IMR-90 (cell line): ENCODE measurements at regions not wholly inside any gene's neighbourhood (a gene's known extent, or its start where the extent isn't known, plus 50 kb on each side); places are given as distances from the start of the nearest gene placed in this dataset.

ENCODE experiments used
- ATAC-seq: fragments of 200-7000 bp; cut with Tn5 transposase; 2 replicates; pipeline ENCODE4 v1.9.1; 2020; ENCODE audit warnings: low read depth, mild to moderate bottlenecking, moderate library complexity
- BruUV-seq: library from RNA; stranded (reverse); fragments of 400-500 nt; replicated peaks from 2 replicates; lab custom pipeline; 2021; lab: Mats Ljungman, UMichigan
- CTCF ChIA-PET: fragments of 300-600 bp; formaldehyde crosslinking; extraction: SDS; loops from one replicate; lab custom pipeline; 2021; ENCODE audit warnings: antibody characterized with exemption; lab: Yijun Ruan, JAX
- POLR2A ChIA-PET: fragments of 300-600 bp; sonication (Branson Sonifier 250); formaldehyde crosslinking; loops from one replicate; lab custom pipeline; 2022; ENCODE audit warnings: antibody characterized with exemption; ENCODE audit not compliant: unreplicated experiment; lab: Charles Lee
- DNase-seq: peaks from one replicate; pipeline ENCODE4 v3.0.0; 2013
- H2AFZ ChIP-seq: replicated peaks from 2 replicates; pipeline ENCODE3; 2013; ENCODE audit warnings: low read length, mild to moderate bottlenecking; ENCODE audit not compliant: poor library complexity
- H2AK5ac ChIP-seq: 2 replicates; pipeline ENCODE4 v1.6.1; 2013; ENCODE audit warnings: low read depth, low read length, inconsistent platforms
- H2AK9ac ChIP-seq: replicated peaks from 2 replicates; pipeline ENCODE3; 2013; ENCODE audit warnings: mild to moderate bottlenecking, low read depth, low read length, moderate library complexity; ENCODE audit not compliant: poor library complexity
- H2BK120ac ChIP-seq: 2 replicates; pipeline ENCODE4 v1.6.1; 2013; ENCODE audit warnings: low read depth, low read length, inconsistent platforms
- H2BK15ac ChIP-seq: 3 replicates; pipeline ENCODE4 v1.6.1; 2013; ENCODE audit warnings: low read depth, low read length, inconsistent platforms
- H2BK20ac ChIP-seq: 2 replicates; pipeline ENCODE4 v1.6.1; 2013; ENCODE audit warnings: low read depth, mild to moderate bottlenecking, inconsistent platforms, low read length, moderate library complexity
- H2BK5ac ChIP-seq: 2 replicates; pipeline ENCODE4 v1.6.1; 2013; ENCODE audit warnings: mild to moderate bottlenecking, low read depth, low read length, inconsistent platforms; ENCODE audit not compliant: poor library complexity, severe bottlenecking
- H3K14ac ChIP-seq: replicated peaks from 2 replicates; pipeline ENCODE4 v1.6.1; 2013; ENCODE audit warnings: low read depth, low read length, inconsistent platforms
- H3K18ac ChIP-seq: 2 replicates; pipeline ENCODE4 v1.6.1; 2013; ENCODE audit warnings: low read depth, low read length, control low read depth
- H3K23ac ChIP-seq: 2 replicates; pipeline ENCODE4 v1.6.1; 2013; ENCODE audit warnings: low read depth, low read length, inconsistent platforms
- H3K27ac ChIP-seq: 2 replicates; pipeline ENCODE4 v1.5.1; 2013; ENCODE audit warnings: mild to moderate bottlenecking, control low read depth, low read length; ENCODE audit not compliant: insufficient read depth
- H3K27me3 ChIP-seq: 2 replicates; pipeline ENCODE4 v1.6.1; 2013; ENCODE audit warnings: low read length; ENCODE audit not compliant: control insufficient read depth, insufficient read depth
- H3K36me3 ChIP-seq: 2 replicates; pipeline ENCODE4 v1.6.1; 2013; ENCODE audit warnings: low read length, mixed read lengths; ENCODE audit not compliant: control insufficient read depth, insufficient read depth
- H3K4ac ChIP-seq: 2 replicates; pipeline ENCODE4 v1.6.1; 2013; ENCODE audit warnings: low read depth, low read length, inconsistent platforms
- H3K4me1 ChIP-seq: 2 replicates; pipeline ENCODE4 v1.6.1; 2013; ENCODE audit warnings: low read length, mixed read lengths; ENCODE audit not compliant: control insufficient read depth, insufficient read depth
- H3K4me2 ChIP-seq: 2 replicates; pipeline ENCODE4 v1.6.1; 2013; ENCODE audit warnings: low read depth, mild to moderate bottlenecking, control low read depth, low read length, moderate library complexity
- H3K4me3 ChIP-seq: 2 replicates; pipeline ENCODE4 v1.5.1; 2013; ENCODE audit warnings: low read depth, mild to moderate bottlenecking, control low read depth, low read length, moderate library complexity; ENCODE audit not compliant: insufficient read depth
- H3K56ac ChIP-seq: 2 replicates; pipeline ENCODE4 v1.6.1; 2013; ENCODE audit warnings: low read length, inconsistent platforms; ENCODE audit not compliant: insufficient read depth; ENCODE audit errors: extremely low read depth
- H3K79me1 ChIP-seq, 2 experiments: 2 replicates each; pipeline ENCODE4 v1.6.1; 2013; ENCODE audit warnings: low read length in 2 of 2, inconsistent platforms in 1 of 2, low read depth in 1 of 2
- H3K9ac ChIP-seq: 2 replicates; pipeline ENCODE4 v1.6.1; 2013; ENCODE audit warnings: low read depth, low read length, control low read depth
- H3K9me1 ChIP-seq: 2 replicates; pipeline ENCODE4 v1.6.1; 2013; ENCODE audit warnings: low read length, inconsistent platforms; ENCODE audit not compliant: insufficient read depth
- H3K9me3 ChIP-seq: 2 replicates; pipeline ENCODE4 v1.6.1; 2013; ENCODE audit warnings: low read length; ENCODE audit not compliant: control insufficient read depth, insufficient read depth
- H4K20me1 ChIP-seq: 2 replicates; pipeline ENCODE4 v1.6.1; 2013; ENCODE audit warnings: low read length, inconsistent platforms; ENCODE audit not compliant: insufficient read depth
- H4K5ac ChIP-seq: 2 replicates; pipeline ENCODE4 v1.6.1; 2013; ENCODE audit warnings: mild to moderate bottlenecking, low read depth, low read length, control low read depth
- H4K8ac ChIP-seq, 2 experiments: 2 replicates each; pipeline ENCODE4 v1.6.1; 2013; ENCODE audit warnings: low read depth in 2 of 2, low read length in 2 of 2, control low read depth in 1 of 2, inconsistent platforms in 1 of 2
- H4K91ac ChIP-seq: 2 replicates; pipeline ENCODE4 v1.6.1; 2013; ENCODE audit warnings: low read depth, low read length, inconsistent platforms; ENCODE audit not compliant: insufficient read depth
- CEBPB ChIP-seq: IDR thresholded peaks from 2 replicates; pipeline ENCODE4 v1.6.1; 2012; ENCODE audit warnings: low read depth, low read length, improper control_type of control experiment
- MAZ ChIP-seq: IDR thresholded peaks from 2 replicates; pipeline ENCODE4 v1.6.1; 2012; ENCODE audit warnings: low read depth, mild to moderate bottlenecking, low read length, improper control_type of control experiment, moderate library complexity, borderline replicate concordance
- RAD21 ChIP-seq: IDR thresholded peaks from 2 replicates; pipeline ENCODE4 v1.6.1; 2012; ENCODE audit warnings: low read length, improper control_type of control experiment
- RFX5 ChIP-seq: IDR thresholded peaks from 2 replicates; pipeline ENCODE4 v1.8.0; 2012; ENCODE audit warnings: low read depth, mild to moderate bottlenecking, low read length, moderate library complexity
- SMC3 ChIP-seq: fragments of 150-350 bp; IDR thresholded peaks from 2 replicates; pipeline ENCODE4 v1.6.1; 2016; ENCODE audit warnings: low read depth, mild to moderate bottlenecking, antibody characterized with exemption, low read length, moderate library complexity
- USF2 ChIP-seq: fragments of 150-350 bp; IDR thresholded peaks from 2 replicates; pipeline ENCODE4 v1.6.1; 2017; ENCODE audit warnings: mild to moderate bottlenecking, antibody characterized with exemption, low read length, low read depth
- WGBS, 2 experiments: methylation state at CpG; one replicate each; pipeline versions ENCODE4 v1.1.5 to v1.1.7; 2013; ENCODE audit warnings: missing lambda C conversion rate in 2 of 2; ENCODE audit not compliant: insufficient read length in 1 of 2; ENCODE audit errors: extremely low coverage in 2 of 2; 5-methylcytosine and 5-hydroxymethylcytosine counted together
- dilution Hi-C: fragments of 300-500 bp; cut with HindIII; formaldehyde crosslinking; loops from one replicate; pipeline ENCODE4 v1.14.3; 2018; ENCODE audit warnings: low sequenced_read_pairs; ENCODE audit not compliant: unreplicated experiment
- in situ Hi-C: fragments of 300-500 bp; cut with MboI; formaldehyde crosslinking; loops from 3 replicates; pipeline ENCODE4 v1.14.3; 2019; ENCODE audit warnings: low sequenced_read_pairs, inconsistent platforms, mixed read lengths
- intact Hi-C: fragments of 100-400 bp; cut with micrococcal nuclease; formaldehyde crosslinking; loops from 2 replicates; pipeline ENCODE4 v1.10.0; 2022

- Histone ChIP-seq H3K18ac (no peak overlapping the region), H3K4me2 (no peak overlapping the region), H3K9me3 (no peaks in the 10 kb centered on the region), H2AFZ (no peak overlapping the region), H3K27ac (no peak overlapping the region), H2BK120ac (no peak overlapping the region), H3K27me3 (no peaks in the 10 kb centered on the region), H4K20me1 (peaks cover 7% of the 10 kb centered on the region), H3K4ac (0 out of 2 replicates have a peak overlapping the region, but pooled peaks have one; percentile 2), H4K8ac (no peak overlapping the region), H3K4me3 (no peak overlapping the region), H3K9me1 (peaks cover 9% of the 10 kb centered on the region), H2AK9ac (no peak overlapping the region), H4K91ac (no peak overlapping the region), H3K4me1 (peaks cover 20% of the 10 kb centered on the region), H2BK20ac (no peak overlapping the region), H2BK15ac (no peak overlapping the region; the same call in 1 of the 3 replicates), H2BK5ac (no peak overlapping the region), H3K9ac (no peak overlapping the region), H3K56ac (no peak overlapping the region), H3K14ac (no peak overlapping the region), H3K79me1 (no peaks in the 10 kb centered on the region), H3K36me3 (no peaks in the 10 kb centered on the region), H4K5ac (no peak overlapping the region), H3K23ac (no peak overlapping the region), H2AK5ac (peak overlapping the region; percentile 21; the same call in 1 of the 2 replicates)
- CTCF ChIA-PET: no interaction called here
- in situ Hi-C loops (no loop called here), dilution Hi-C loops (no loop called here), intact Hi-C loops (no loop called here)
- ATAC-seq (no peak), DNase-seq (no peak)
- WGBS, 2 experiments: 82% methylated on average over 4 of the region's 7 CpGs; no CpG with 5 or more reads in 1 of the 2 experiments
- BruUV-seq: no TSS peak
- TF ChIP-seq MAZ (no peak), CEBPB (peak; percentile 57), USF2 (no peak), SMC3 (no peak), RAD21 (no peak), RFX5 (no peak)
- POLR2A ChIA-PET: no interaction called here
These were observed 62.0 kb upstream of the GGTA1 start for GRCh38 chr9:121561385-121562222.
